Type B pancreatic cell (in vitro differentiated cells): ENCODE measurements at regions not wholly inside any gene's neighbourhood (a gene's known extent, or its start where the extent isn't known, plus 50 kb on each side); places are given as distances from the start of the nearest gene placed in this dataset.

Experiments used
- DNase-seq: peaks from one replicate; pipeline ENCODE4 v3.0.0; 2021; ENCODE audit warnings: mixed read lengths; ENCODE audit not compliant: unreplicated experiment; ENCODE audit errors: extremely low spot score
- H3K27ac Mint-ChIP-seq: 2 replicates; pipeline ENCODE4 v1.8.0; 2021; ENCODE audit warnings: mild to moderate bottlenecking, mixed read lengths
- H3K27me3 Mint-ChIP-seq: 2 replicates; pipeline ENCODE4 v1.8.0; 2021; ENCODE audit warnings: mixed read lengths
- H3K36me3 Mint-ChIP-seq: 2 replicates; pipeline ENCODE4 v1.8.0; 2021; ENCODE audit warnings: mixed read lengths
- H3K4me1 Mint-ChIP-seq: one replicate; pipeline ENCODE4 v1.8.0; 2021; ENCODE audit warnings: mixed read lengths; ENCODE audit not compliant: unreplicated experiment
- H3K4me3 Mint-ChIP-seq: 2 replicates; pipeline ENCODE4 v1.8.0; 2021; ENCODE audit warnings: mild to moderate bottlenecking, mixed read lengths
- H3K9me3 Mint-ChIP-seq: 2 replicates; pipeline ENCODE4 v1.8.0; 2021; ENCODE audit warnings: mixed read lengths
- CTCF ChIP-seq: fragments of 200-600 bp; sonication (generic); conservative IDR thresholded peaks from 2 replicates; pipeline ENCODE4 v1.5.0; 2021; ENCODE audit warnings: antibody characterized with exemption, mild to moderate bottlenecking

DNA sequence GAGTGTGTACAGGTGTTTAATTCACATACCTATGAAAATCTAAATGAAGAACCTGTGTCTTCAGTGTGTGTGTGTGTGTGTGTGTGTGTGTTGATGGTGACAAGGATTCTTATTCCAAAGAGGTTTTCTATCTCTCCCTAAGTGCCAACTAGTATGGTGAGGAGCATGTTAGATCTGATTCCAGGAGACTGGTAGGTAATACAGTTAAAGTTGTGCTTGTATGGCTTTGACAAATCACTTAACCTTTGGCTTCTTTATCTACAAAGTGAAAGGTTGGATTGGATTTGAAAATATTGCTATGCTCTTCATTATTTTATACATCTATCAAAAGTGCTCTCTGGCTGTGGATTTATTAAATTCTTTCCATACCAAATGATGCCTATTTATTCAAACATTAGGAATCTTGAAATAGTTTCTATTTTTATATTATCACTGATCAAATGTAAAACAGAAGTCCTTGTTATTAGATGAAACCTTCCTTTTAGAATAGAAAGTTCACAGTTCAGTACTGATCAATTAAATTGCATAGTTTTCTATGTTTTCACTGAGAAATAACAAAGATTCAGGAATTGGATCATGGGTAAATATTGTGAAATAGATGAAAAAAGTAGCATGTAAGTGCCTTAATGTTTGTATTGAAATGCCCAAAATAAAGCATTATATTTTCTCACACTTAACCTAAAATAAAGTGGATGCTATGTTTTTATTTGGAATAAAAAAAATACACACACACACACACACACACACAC, 84.4 kb upstream of the MLIP start:
- H3K27me3 Mint-ChIP-seq = peaks cover 8% of the 10 kb centered on the region
- H3K36me3 Mint-ChIP-seq = no peaks in the 10 kb centered on the region
- H3K9me3 Mint-ChIP-seq = no peaks in the 10 kb centered on the region
- TF ChIP-seq CTCF = no peak
- no peak overlapping the region for H3K4me3 Mint-ChIP-seq
- H3K27ac Mint-ChIP-seq = no peak overlapping the region
- H3K4me1 Mint-ChIP-seq = no peaks in the 10 kb centered on the region
- DNase-seq = no peak

GRCh38 chr6:54028170-54028569, 83.1 kb upstream of the MLIP start:
- peaks cover 9% of the 10 kb centered on the region for H3K27me3 Mint-ChIP-seq
- no peaks in the 10 kb centered on the region for H3K4me1 Mint-ChIP-seq
- no peak overlapping the region for H3K27ac Mint-ChIP-seq
- H3K36me3 Mint-ChIP-seq = no peaks in the 10 kb centered on the region
- H3K9me3 Mint-ChIP-seq = no peaks in the 10 kb centered on the region
- no peak for DNase-seq
- no peak for TF ChIP-seq CTCF
- H3K4me3 Mint-ChIP-seq = no peak overlapping the region

DNA sequence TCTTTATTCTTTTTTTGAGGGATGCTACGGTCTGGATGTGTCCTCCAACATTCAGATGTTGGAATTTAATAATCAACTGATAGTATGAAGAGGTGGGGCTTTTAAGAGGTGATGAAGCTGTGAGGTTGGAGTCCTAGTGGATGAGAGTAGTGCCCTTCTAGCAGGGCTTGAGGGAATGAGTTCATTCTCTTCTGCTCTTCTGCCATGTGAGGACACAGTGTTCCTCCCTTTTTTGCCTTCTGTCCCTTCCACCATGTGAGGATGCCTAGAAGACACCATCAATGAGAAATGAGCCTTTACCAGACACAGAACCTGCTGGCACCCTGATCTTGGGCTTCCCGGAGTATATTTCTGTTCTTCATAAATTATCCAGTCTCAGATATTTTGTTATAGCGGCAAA, 82.1 kb upstream of the MLIP start:
- Mint-ChIP-seq H3K27me3 (peaks cover 9% of the 10 kb centered on the region), H3K4me1 (no peaks in the 10 kb centered on the region), H3K36me3 (no peaks in the 10 kb centered on the region), H3K4me3 (no peak overlapping the region), H3K9me3 (no peaks in the 10 kb centered on the region), H3K27ac (no peak overlapping the region)
- no peak for TF ChIP-seq CTCF
- DNase-seq = no peak

DNA sequence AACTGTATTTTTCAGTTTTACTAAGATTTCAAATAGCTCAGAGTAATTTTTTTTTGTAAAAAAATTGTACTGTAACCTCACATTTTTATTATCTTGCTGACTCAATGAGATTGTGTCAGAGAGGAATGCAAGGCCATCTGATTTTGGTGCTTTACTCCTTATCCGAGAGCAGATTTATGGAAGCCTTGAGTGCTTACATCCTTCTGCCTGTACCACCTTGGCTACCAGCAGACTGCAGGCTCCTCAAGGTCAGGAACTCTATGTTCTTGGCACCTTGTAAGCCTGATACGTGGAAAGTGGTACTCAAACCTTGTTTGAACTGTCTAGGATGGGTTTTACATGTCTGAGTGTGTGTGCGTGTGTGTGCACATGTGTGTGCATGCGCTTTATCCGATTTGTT, 80.1 kb upstream of the MLIP start:
- peaks cover 9% of the 10 kb centered on the region for H3K27me3 Mint-ChIP-seq
- H3K27ac Mint-ChIP-seq = no peak overlapping the region
- TF ChIP-seq CTCF = no peak
- H3K4me1 Mint-ChIP-seq = no peaks in the 10 kb centered on the region
- H3K9me3 Mint-ChIP-seq = no peaks in the 10 kb centered on the region
- no peak overlapping the region for H3K4me3 Mint-ChIP-seq
- no peaks in the 10 kb centered on the region for H3K36me3 Mint-ChIP-seq
- DNase-seq = no peak

- no peak overlapping the region for H3K27ac Mint-ChIP-seq
- peaks cover 18% of the 10 kb centered on the region for H3K27me3 Mint-ChIP-seq
- no peaks in the 10 kb centered on the region for H3K4me1 Mint-ChIP-seq
- no peak overlapping the region for H3K4me3 Mint-ChIP-seq
- DNase-seq = no peak
- TF ChIP-seq CTCF = no peak
- no peaks in the 10 kb centered on the region for H3K9me3 Mint-ChIP-seq
- no peaks in the 10 kb centered on the region for H3K36me3 Mint-ChIP-seq
Observed at GRCh38 chr6:54037277-54037779, 73.9 kb upstream of the MLIP start.

DNA sequence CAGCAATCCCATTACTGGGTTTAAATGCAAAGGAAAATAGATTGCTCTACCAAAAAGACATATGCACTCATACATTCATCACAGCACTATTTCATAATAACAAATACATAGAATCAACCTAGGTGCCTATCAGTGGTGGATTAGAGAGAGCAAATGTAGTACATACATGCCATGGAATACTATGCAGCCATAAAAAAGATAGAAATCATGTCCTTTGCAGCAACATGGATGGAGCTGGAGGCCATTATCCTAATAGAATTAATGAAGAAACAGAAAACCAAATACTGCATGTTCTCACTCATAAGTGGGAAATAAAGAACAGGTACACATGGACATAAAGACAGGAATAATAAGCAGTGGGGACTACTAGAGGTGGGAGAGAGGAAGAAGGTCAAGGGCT, 70.7 kb upstream of the MLIP start:
- Mint-ChIP-seq H3K36me3 (no peaks in the 10 kb centered on the region), H3K4me1 (peaks cover 6% of the 10 kb centered on the region), H3K9me3 (peaks cover 4% of the 10 kb centered on the region), H3K4me3 (no peak overlapping the region), H3K27me3 (peaks cover 28% of the 10 kb centered on the region), H3K27ac (no peak overlapping the region)
- TF ChIP-seq CTCF = no peak
- DNase-seq = no peak
